HCT116 (cell line): ENCODE measurements at regions not wholly inside any gene's neighbourhood (a gene's known extent, or its start where the extent isn't known, plus 50 kb on each side); places are given as distances from the start of the nearest gene placed in this dataset.

Experiments used
- CBX3 ChIP-seq: IDR thresholded peaks from 2 replicates; pipeline ENCODE4 v1.6.1; 2012; ENCODE audit warnings: low read depth
- CTCF ChIP-seq, 3 experiments: fragments of 200-600 bp in 1 of 3; sonication (generic) in 1 of 3; IDR thresholded peaks in 2 of 3; conservative IDR thresholded peaks in 1 of 3; 2 replicates each; pipeline ENCODE4 v1.5.1; 2012 to 2017; ENCODE audit warnings: low read depth in 2 of 3, low read length in 2 of 3, antibody characterized with exemption in 1 of 3, borderline replicate concordance in 1 of 3, control low read depth in 1 of 3, mild to moderate bottlenecking in 1 of 3, mixed read lengths in 1 of 3, mixed run types in 1 of 3, moderate library complexity in 1 of 3; ENCODE audit not compliant: insufficient read depth in 1 of 3
- EZH2 ChIP-seq: fragments of 200-600 bp; sonication (generic); IDR thresholded peaks from 2 replicates; pipeline ENCODE4 v1.6.1; 2017; ENCODE audit warnings: antibody characterized with exemption, mixed run types
- EZH2phosphoT487 ChIP-seq: fragments of 200-600 bp; IDR thresholded peaks from 2 replicates; pipeline ENCODE4 v1.6.1; 2018; ENCODE audit warnings: antibody characterized with exemption, borderline replicate concordance
- FOSL1 ChIP-seq: IDR thresholded peaks from 2 replicates; pipeline ENCODE4 v1.6.1; 2012; ENCODE audit warnings: low read depth
- MAX ChIP-seq: IDR thresholded peaks from 2 replicates; pipeline ENCODE4 v1.6.1; 2012
- POLR2A ChIP-seq: IDR thresholded peaks from 2 replicates; pipeline ENCODE4 v1.7.0; 2011; ENCODE audit warnings: borderline replicate concordance; ENCODE audit not compliant: insufficient read depth, insufficient read length; ENCODE audit errors: extremely low read depth
- POLR2AphosphoS5 ChIP-seq: IDR thresholded peaks from 2 replicates; pipeline ENCODE4 v1.6.1; 2011; ENCODE audit warnings: mild to moderate bottlenecking, low read depth, low read length, moderate library complexity
- SP1 ChIP-seq: IDR thresholded peaks from 2 replicates; pipeline ENCODE4 v1.6.1; 2012; ENCODE audit warnings: low read depth
- ZBTB33 ChIP-seq: IDR thresholded peaks from 2 replicates; pipeline ENCODE4 v1.6.1; 2011; ENCODE audit warnings: mild to moderate bottlenecking, low read length, moderate library complexity; ENCODE audit not compliant: insufficient replicate concordance; ENCODE audit errors: extremely low read depth

GRCh38 chr2:201955702-201956141 lies 77.9 kb upstream of the FZD7 start:
- TF ChIP-seq SP1: no peak
- no peak for TF ChIP-seq CTCF (IDR thresholded peaks at IDR 0.05 in 2 of 3, conservative IDR thresholded peaks at IDR 0.05 in 1 of 3; ENCODE audit: borderline replicate concordance in 1 of 3, insufficient read depth in 1 of 3, low read depth in 2 of 3, low read length in 2 of 3)
- no peak for TF ChIP-seq EZH2
- TF ChIP-seq POLR2A: no peak
- no peak for TF ChIP-seq FOSL1
- TF ChIP-seq EZH2phosphoT487: no peak
- TF ChIP-seq ZBTB33: no peak
- TF ChIP-seq MAX: no peak
- TF ChIP-seq CBX3: no peak
- TF ChIP-seq POLR2AphosphoS5: no peak
